ENCODE measurements at regions not wholly inside any gene's neighbourhood (a gene's known extent, or its start where the extent isn't known, plus 50 kb on each side); places are given as distances from the start of the nearest gene placed in this dataset.

DNA sequence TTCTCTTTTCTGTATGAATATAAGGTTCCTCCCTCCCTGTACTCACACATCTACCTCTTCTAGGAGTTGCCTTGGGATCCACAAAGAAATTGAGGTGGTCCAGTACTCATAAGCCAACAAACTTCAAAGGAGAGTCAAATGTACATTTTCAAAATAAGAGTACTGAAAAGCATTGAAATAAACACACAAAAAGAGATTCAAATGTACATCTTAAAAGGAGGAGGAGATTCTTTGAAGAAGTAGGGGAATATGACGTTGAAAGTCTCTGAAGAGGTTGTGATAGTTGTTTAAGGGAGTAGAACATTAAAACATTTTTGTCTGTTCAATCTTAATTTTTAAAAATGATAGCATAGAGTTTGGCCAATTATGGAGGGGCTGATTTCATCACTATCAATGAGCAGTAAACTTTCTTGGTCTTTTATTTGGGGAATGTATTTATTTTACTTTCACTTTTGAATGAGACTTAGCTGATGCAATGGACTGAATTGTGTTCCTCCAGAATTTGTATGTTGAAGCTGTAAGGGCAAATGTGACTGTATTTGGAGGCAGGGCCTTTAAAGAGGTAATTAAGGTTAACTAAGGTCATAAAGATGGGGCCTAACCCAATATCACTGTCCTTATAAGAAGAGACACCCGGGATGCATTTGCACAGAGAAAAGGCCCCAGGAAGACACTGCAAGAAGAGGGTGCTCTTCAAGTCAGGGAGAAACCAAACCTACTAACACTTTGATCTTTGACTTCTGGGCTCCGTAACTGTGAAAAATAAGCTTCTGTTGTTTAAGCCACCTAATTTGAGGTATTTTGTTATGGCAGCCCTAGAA is 226.3 kb upstream of the PGRMC2 start:
- TF ChIP-seq, protein P1, sequence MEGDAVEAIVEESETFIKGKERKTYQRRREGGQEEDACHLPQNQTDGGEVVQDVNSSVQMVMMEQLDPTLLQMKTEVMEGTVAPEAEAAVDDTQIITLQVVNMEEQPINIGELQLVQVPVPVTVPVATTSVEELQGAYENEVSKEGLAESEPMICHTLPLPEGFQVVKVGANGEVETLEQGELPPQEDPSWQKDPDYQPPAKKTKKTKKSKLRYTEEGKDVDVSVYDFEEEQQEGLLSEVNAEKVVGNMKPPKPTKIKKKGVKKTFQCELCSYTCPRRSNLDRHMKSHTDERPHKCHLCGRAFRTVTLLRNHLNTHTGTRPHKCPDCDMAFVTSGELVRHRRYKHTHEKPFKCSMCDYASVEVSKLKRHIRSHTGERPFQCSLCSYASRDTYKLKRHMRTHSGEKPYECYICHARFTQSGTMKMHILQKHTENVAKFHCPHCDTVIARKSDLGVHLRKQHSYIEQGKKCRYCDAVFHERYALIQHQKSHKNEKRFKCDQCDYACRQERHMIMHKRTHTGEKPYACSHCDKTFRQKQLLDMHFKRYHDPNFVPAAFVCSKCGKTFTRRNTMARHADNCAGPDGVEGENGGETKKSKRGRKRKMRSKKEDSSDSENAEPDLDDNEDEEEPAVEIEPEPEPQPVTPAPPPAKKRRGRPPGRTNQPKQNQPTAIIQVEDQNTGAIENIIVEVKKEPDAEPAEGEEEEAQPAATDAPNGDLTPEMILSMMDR (conservative IDR thresholded peaks at IDR 0.05; ENCODE audit: low read length), result no peak
- no peak for TF ChIP-seq EZH2phosphoT487 (IDR thresholded peaks at IDR 0.05; ENCODE audit: borderline replicate concordance, low read depth, low read length)
